NCI-H146 treated with DMSO at 0.1 percent for 48 hours (cell line): ENCODE measurements at regions not wholly inside any gene's neighbourhood (a gene's known extent, or its start where the extent isn't known, plus 50 kb on each side); places are given as distances from the start of the nearest gene placed in this dataset.

ENCODE experiments used
- DNase-seq: peaks from one replicate; lab custom pipeline; 2025; ENCODE audit not compliant: unreplicated experiment; lab: John Stamatoyannopoulos, UW

- DNase-seq = no peak
Measured at GRCh38 chr17:6325741-6326140, 109.2 kb downstream of the AIPL1 start.

- no peak for DNase-seq
Measured at GRCh38 chr17:6325051-6325450, 109.9 kb downstream of the AIPL1 start.

- peak; percentile 91 for DNase-seq
Measured at GRCh38 chr17:6323626-6324356, 111.1 kb downstream of the AIPL1 start.

- no peak for DNase-seq
Measured at GRCh38 chr17:6322316-6322715, 112.6 kb downstream of the AIPL1 start.

- no peak for DNase-seq
Measured at GRCh38 chr17:6314311-6314710, 120.6 kb downstream of the AIPL1 start.

GRCh38 chr17:6313835-6314234 lies 121.1 kb downstream of the AIPL1 start:
- no peak for DNase-seq

- no peak for DNase-seq
Measured at GRCh38 chr17:6306820-6307219, 128.1 kb downstream of the AIPL1 start.

- peak; percentile 78 for DNase-seq
Measured at GRCh38 chr17:6305613-6306360, 129.1 kb downstream of the AIPL1 start.

GRCh38 chr17:6304894-6305612 lies 129.9 kb downstream of the AIPL1 start:
- no peak for DNase-seq

GRCh38 chr17:6303664-6304063 lies 131.3 kb downstream of the AIPL1 start:
- DNase-seq = no peak

GRCh38 chr17:6299275-6299674 lies 135.6 kb downstream of the AIPL1 start:
- no peak for DNase-seq

- no peak for DNase-seq
Measured at GRCh38 chr17:6297960-6298359, 137.0 kb downstream of the AIPL1 start.

GRCh38 chr17:6297119-6297518 lies 137.8 kb downstream of the AIPL1 start:
- DNase-seq = no peak

- DNase-seq = no peak
Measured at GRCh38 chr17:6290488-6291196, 144.3 kb downstream of the AIPL1 start.

GRCh38 chr17:6286233-6286632 lies 148.7 kb downstream of the AIPL1 start:
- no peak for DNase-seq

- no peak for DNase-seq
Measured at GRCh38 chr17:6285486-6285885, 149.4 kb downstream of the AIPL1 start.

GRCh38 chr17:6279659-6280058 lies 155.3 kb downstream of the AIPL1 start:
- DNase-seq = peak; percentile 65

- DNase-seq = no peak
Measured at GRCh38 chr17:6278376-6278775, 156.5 kb downstream of the AIPL1 start.

- DNase-seq = no peak
Measured at GRCh38 chr17:6276711-6277110, 158.2 kb downstream of the AIPL1 start.

GRCh38 chr17:6274310-6274709 lies 160.6 kb downstream of the AIPL1 start:
- no peak for DNase-seq

- no peak for DNase-seq
Measured at GRCh38 chr17:6269478-6269877, 165.4 kb downstream of the AIPL1 start.
